RWPE2 (cell line): ENCODE measurements at regions not wholly inside any gene's neighbourhood (a gene's known extent, or its start where the extent isn't known, plus 50 kb on each side); places are given as distances from the start of the nearest gene placed in this dataset.

Experiments
- ATAC-seq: fragments of 200-7000 bp; cut with Tn5 transposase; 3 replicates; pipeline ENCODE4 v1.9.1; 2021; ENCODE audit warnings: low read depth
- DNase-seq: peaks from one replicate; pipeline ENCODE4 v3.0.0-alpha.2; 2020; ENCODE audit warnings: low spot score
- H3K27ac ChIP-seq: fragments of 450-650 bp; 2 replicates; pipeline ENCODE4 v1.5.1; 2017; ENCODE audit warnings: mild to moderate bottlenecking; ENCODE audit not compliant: poor library complexity, severe bottlenecking
- H3K27me3 ChIP-seq: fragments of 250-450 bp; sonication (Bioruptor Pico); 2 replicates; pipeline ENCODE4 v1.5.1; 2021; ENCODE audit warnings: mild to moderate bottlenecking, moderate library complexity; ENCODE audit not compliant: insufficient read depth, poor library complexity, severe bottlenecking
- H3K36me3 ChIP-seq: fragments of 250-450 bp; sonication (Bioruptor Pico); 2 replicates; pipeline ENCODE4 v1.5.1; 2020; ENCODE audit warnings: low read depth, mild to moderate bottlenecking, moderate library complexity
- H3K4me1 ChIP-seq: fragments of 250-450 bp; sonication (Bioruptor Pico); 2 replicates; pipeline ENCODE4 v1.5.1; 2021; ENCODE audit warnings: mild to moderate bottlenecking, moderate library complexity; ENCODE audit not compliant: insufficient read depth, poor library complexity, severe bottlenecking
- H3K4me3 ChIP-seq: fragments of 250-450 bp; sonication (Bioruptor Pico); 2 replicates; pipeline ENCODE4 v1.5.1; 2021; ENCODE audit warnings: mild to moderate bottlenecking, moderate library complexity; ENCODE audit not compliant: severe bottlenecking
- H3K9me3 ChIP-seq: fragments of 250-450 bp; sonication (Bioruptor Pico); 2 replicates; pipeline ENCODE4 v1.5.1; 2021; ENCODE audit warnings: mild to moderate bottlenecking, moderate library complexity; ENCODE audit not compliant: severe bottlenecking
- CTCF ChIP-seq: fragments of 450-650 bp; IDR thresholded peaks from one replicate; pipeline ENCODE4 v1.5.1; 2017; ENCODE audit warnings: mild to moderate bottlenecking, moderate library complexity; ENCODE audit not compliant: poor library complexity, severe bottlenecking

- Histone ChIP-seq H3K27ac (no peak overlapping the region), H3K4me1 (peaks cover 10% of the 10 kb centered on the region), H3K9me3 (no peaks in the 10 kb centered on the region), H3K4me3 (no peak overlapping the region), H3K27me3 (no peaks in the 10 kb centered on the region), H3K36me3 (no peaks in the 10 kb centered on the region)
- DNase-seq (no peak), ATAC-seq (no peak)
- TF ChIP-seq CTCF, result no peak
Observed at GRCh38 chr13:74820809-74821208, 661.2 kb downstream of the TBC1D4 start.

DNA sequence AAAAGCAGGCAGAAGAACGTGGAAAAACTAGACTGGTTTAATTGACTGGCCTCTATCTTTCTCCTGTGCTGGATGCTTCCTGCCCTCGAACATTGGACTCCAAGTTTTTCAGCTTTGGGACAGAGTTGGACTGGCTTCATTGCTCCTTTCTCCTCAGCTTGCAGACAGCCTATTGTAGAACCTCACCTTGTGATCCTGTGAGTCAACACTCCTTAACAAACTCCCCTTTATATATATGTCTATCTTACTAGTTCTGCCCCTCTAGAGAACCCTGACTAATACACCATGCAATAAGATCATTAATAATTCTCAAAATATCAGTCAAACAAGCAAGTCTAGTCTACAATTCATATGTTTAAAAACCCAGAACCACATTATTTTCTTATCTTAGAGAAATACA lies 662.4 kb downstream of the TBC1D4 start:
- Histone ChIP-seq H3K4me1 (no peaks in the 10 kb centered on the region), H3K9me3 (no peaks in the 10 kb centered on the region), H3K36me3 (no peaks in the 10 kb centered on the region), H3K4me3 (no peak overlapping the region), H3K27ac (no peak overlapping the region), H3K27me3 (no peaks in the 10 kb centered on the region)
- ATAC-seq (no peak), DNase-seq (no peak)
- no peak for TF ChIP-seq CTCF

GRCh38 chr13:74816737-74817136 lies 665.2 kb downstream of the TBC1D4 start:
- H3K4me1 ChIP-seq, result no peaks in the 10 kb centered on the region
- no peaks in the 10 kb centered on the region for H3K36me3 ChIP-seq
- ATAC-seq (no peak), DNase-seq (no peak)
- H3K27me3 ChIP-seq, result no peaks in the 10 kb centered on the region
- no peak for TF ChIP-seq CTCF
- no peaks in the 10 kb centered on the region for H3K9me3 ChIP-seq
- no peak overlapping the region for H3K4me3 ChIP-seq
- no peak overlapping the region for H3K27ac ChIP-seq

- no peaks in the 10 kb centered on the region for H3K4me1 ChIP-seq
- H3K36me3 ChIP-seq, result no peaks in the 10 kb centered on the region
- TF ChIP-seq CTCF, result no peak
- H3K27ac ChIP-seq, result no peak overlapping the region
- DNase-seq (no peak), ATAC-seq (no peak)
- no peaks in the 10 kb centered on the region for H3K9me3 ChIP-seq
- H3K4me3 ChIP-seq, result no peak overlapping the region
- H3K27me3 ChIP-seq, result no peaks in the 10 kb centered on the region
Observed at GRCh38 chr13:74796157-74796556, 662.0 kb upstream of the KLF12 start.

GRCh38 chr13:74795526-74795925 lies 661.3 kb upstream of the KLF12 start:
- Histone ChIP-seq H3K27me3 (no peaks in the 10 kb centered on the region), H3K9me3 (no peaks in the 10 kb centered on the region), H3K4me1 (no peaks in the 10 kb centered on the region), H3K27ac (no peak overlapping the region), H3K36me3 (no peaks in the 10 kb centered on the region), H3K4me3 (no peak overlapping the region)
- DNase-seq, result no peak
- ATAC-seq, result no peak
- no peak for TF ChIP-seq CTCF
